K562 (cell line): ENCODE measurements at regions not wholly inside any gene's neighbourhood (a gene's known extent, or its start where the extent isn't known, plus 50 kb on each side); places are given as distances from the start of the nearest gene placed in this dataset.

Experiments
- ATAC-seq: fragments of 200-7000 bp; cut with Tn5 transposase; 3 replicates; pipeline ENCODE4 v1.9.1; 2020; ENCODE audit warnings: moderate library complexity
- BruUV-seq: library from RNA; stranded (reverse); fragments of 400-500 nt; replicated peaks from 2 replicates; lab custom pipeline; 2021; lab: Mats Ljungman, UMichigan
- CTCF ChIA-PET: fragments of 300-600 bp; formaldehyde crosslinking; extraction: SDS; loops from one replicate; lab custom pipeline; 2021; ENCODE audit warnings: low intra/inter-chr PET ratio; lab: Yijun Ruan, JAX
- POLR2A ChIA-PET: fragments of 300-600, 350-650 bp; sonication (Branson Sonifier 250); formaldehyde crosslinking; extraction: SDS; loops from one replicate; lab custom pipeline; 2021; ENCODE audit warnings: antibody characterized with exemption, inconsistent platforms; lab: Yijun Ruan, JAX
- DNase-seq, 4 experiments: peaks; one replicate each; pipeline versions ENCODE4 v3.0.0 to v3.0.0-alpha.2; 2011 to 2018; ENCODE audit warnings: low spot score in 3 of 4, mixed read lengths in 3 of 4; ENCODE audit errors: extremely low read depth in 1 of 4
- FAIRE-seq: peaks from 2 replicates; lab custom pipeline; 2011; peaks lifted over from hg19 to GRCh38; lab: Jason Lieb, UNC
- H2AFZ ChIP-seq: 2 replicates; pipeline ENCODE4 v1.6.0; 2011; ENCODE audit warnings: low read depth, low read length, control low read depth, inconsistent platforms
- H3K27ac ChIP-seq: fragments of 200-600 bp; 3 replicates; pipeline ENCODE4 v1.8.0; 2011; ENCODE audit warnings: low read depth, mild to moderate bottlenecking, control low read depth, inconsistent platforms, low read length, moderate library complexity, mixed read lengths; ENCODE audit errors: extremely low read depth
- H3K27me3 ChIP-seq, 2 experiments: fragments of 300-600 bp in 1 of 2; 2 replicates in 1 of 2; 3 replicates in 1 of 2; pipeline versions ENCODE4 v1.6.0 to v1.8.0; 2011; ENCODE audit warnings: inconsistent platforms in 2 of 2, low read length in 2 of 2, mild to moderate bottlenecking in 1 of 2, mixed read lengths in 1 of 2, moderate library complexity in 1 of 2; ENCODE audit not compliant: control insufficient read depth in 2 of 2, insufficient read depth in 2 of 2
- H3K36me3 ChIP-seq: fragments of 300-600 bp; 3 replicates; pipeline ENCODE4 v1.8.0; 2011; ENCODE audit warnings: mild to moderate bottlenecking, low read length, inconsistent platforms; ENCODE audit not compliant: control insufficient read depth, insufficient read depth
- H3K4me1 ChIP-seq, 2 experiments: fragments of 200-600 bp in 1 of 2; replicated peaks in 1 of 2; 2 replicates in 1 of 2; 3 replicates in 1 of 2; pipeline versions ENCODE4 v1.5.1 to v1.8.0; 2011; ENCODE audit warnings: inconsistent platforms in 2 of 2, low read length in 2 of 2, mild to moderate bottlenecking in 1 of 2, mixed read lengths in 1 of 2, moderate library complexity in 1 of 2; ENCODE audit not compliant: control insufficient read depth in 2 of 2, insufficient read depth in 2 of 2
- H3K4me2 ChIP-seq: 2 replicates; pipeline ENCODE4 v1.6.1; 2011; ENCODE audit warnings: low read length, control low read depth, inconsistent platforms, mixed read lengths; ENCODE audit not compliant: insufficient read depth
- H3K4me3 ChIP-seq: fragments of 200-600 bp; sonication (generic), shearing (Covaris generic); 2 replicates; pipeline ENCODE4 v1.5.1; 2016; ENCODE audit warnings: control low read depth, inconsistent platforms
- H3K79me2 ChIP-seq: fragments of 200-600 bp; 3 replicates; pipeline ENCODE4 v1.8.0; 2011; ENCODE audit warnings: low read length, inconsistent platforms; ENCODE audit not compliant: control insufficient read depth, insufficient read depth
- H3K9ac ChIP-seq, 2 experiments: 2 replicates each; pipeline versions ENCODE4 v1.6.0 to v1.6.1; 2011; ENCODE audit warnings: low read depth in 2 of 2, low read length in 2 of 2, control low read depth in 1 of 2, inconsistent platforms in 1 of 2, mild to moderate bottlenecking in 1 of 2, mixed read lengths in 1 of 2; ENCODE audit not compliant: insufficient read depth in 1 of 2
- H3K9me1 ChIP-seq: one replicate; pipeline ENCODE4 v1.6.0; 2011; ENCODE audit warnings: inconsistent platforms, mild to moderate bottlenecking, low read length, moderate library complexity; ENCODE audit not compliant: control insufficient read depth, insufficient read depth
- H3K9me3 ChIP-seq: replicated peaks from 2 replicates; pipeline ENCODE4 v1.5.1; 2011; ENCODE audit warnings: low read depth, low read length, inconsistent platforms; ENCODE audit not compliant: control insufficient read depth, insufficient read depth
- H4K20me1 ChIP-seq: replicated peaks from 2 replicates; pipeline ENCODE4 v1.6.1; 2011; ENCODE audit warnings: low read length, inconsistent platforms, mixed read lengths; ENCODE audit not compliant: control insufficient read depth, insufficient read depth
- CBX3 ChIP-seq, 2 experiments: IDR thresholded peaks; 1 replicate in 1 of 2; 2 replicates in 1 of 2; pipeline ENCODE4 v1.6.1; 2012; ENCODE audit warnings: inconsistent platforms in 2 of 2, low read length in 2 of 2, borderline replicate concordance in 1 of 2, control low read depth in 1 of 2
- CC2D1A ChIP-seq: fragments of 450-650 bp; IDR thresholded peaks from 2 replicates; pipeline ENCODE4 v1.6.1; 2017; ENCODE audit warnings: mild to moderate bottlenecking
- EHMT2 ChIP-seq: fragments of 450-650 bp; IDR thresholded peaks from 2 replicates; pipeline ENCODE4 v1.6.1; 2018; ENCODE audit warnings: antibody characterized with exemption
- ETS2 ChIP-seq: IDR thresholded peaks from 2 replicates; pipeline ENCODE4 v1.6.1; 2016; ENCODE audit warnings: borderline replicate concordance, missing genetic modification characterization, mild to moderate bottlenecking, moderate library complexity, missing compliant biosample characterization; ENCODE audit not compliant: poor library complexity, severe bottlenecking
- MCM5 ChIP-seq: fragments of 450-650 bp; IDR thresholded peaks from 2 replicates; pipeline ENCODE4 v1.6.1; 2016; ENCODE audit warnings: low read depth
- SREBF1 ChIP-seq: fragments of 150-350 bp; IDR thresholded peaks from 2 replicates; pipeline ENCODE4 v1.6.1; 2014; ENCODE audit warnings: antibody characterized with exemption, low read depth, low read length, borderline replicate concordance
- ZNF347 ChIP-seq: fragments of 450-650 bp; formaldehyde crosslinking; IDR thresholded peaks from 2 replicates; pipeline ENCODE4 v1.4.0; 2020; ENCODE audit warnings: low read depth, mild to moderate bottlenecking, moderate library complexity
- ZNF354B ChIP-seq: fragments of 250-450 bp; sonication (Bioruptor Pico); IDR thresholded peaks from 2 replicates; pipeline ENCODE4 v1.4.0; 2020
- ZNF77 ChIP-seq: fragments of 250-450 bp; sonication (Bioruptor Pico); IDR thresholded peaks from 2 replicates; pipeline ENCODE4 v1.5.0; 2020
- WGBS: fragments of 100-300 bp; shearing (Covaris generic); methylation state at CpG from one replicate; pipeline ENCODE4 v1.1.6; 2016; ENCODE audit warnings: low coverage, mixed read lengths; ENCODE audit not compliant: insufficient coverage; ENCODE audit errors: missing lambda C conversion rate; 5-methylcytosine and 5-hydroxymethylcytosine counted together
- in situ Hi-C: fragments of 300-500 bp; cut with MboI; formaldehyde crosslinking; loops from 4 replicates; pipeline ENCODE4 v1.15.0; 2018; ENCODE audit warnings: inconsistent platforms, mixed read lengths
- intact Hi-C: fragments of 100-400 bp; cut with micrococcal nuclease; formaldehyde crosslinking; loops from 2 replicates; pipeline ENCODE4 v1.14.2; 2022

GRCh38 chr1:244280201-244280600 is 171.5 kb downstream of the ADSS2 start:
- Histone ChIP-seq H3K27ac (no peak overlapping the region), H3K9ac (no peak overlapping the region), H3K4me2 (no peak overlapping the region), H4K20me1 (no peaks in the 10 kb centered on the region), H3K9me3 (no peaks in the 10 kb centered on the region), H3K4me1 (peaks cover 0 to 4% of the 10 kb centered on the region in 2 experiments; a peak in 2 of 5 replicates), H2AFZ (no peak overlapping the region; the same call in 1 of the 2 replicates), H3K79me2 (no peaks in the 10 kb centered on the region), H3K4me3 (no peak overlapping the region), H3K27me3 (peaks cover 20 to 34% of the 10 kb centered on the region in 2 experiments; a peak in 4 of 5 replicates), H3K9me1 (no peaks in the 10 kb centered on the region), H3K36me3 (no peaks in the 10 kb centered on the region)
- no TSS peak for BruUV-seq
- POLR2A ChIA-PET: interaction anchor here (0.5 kb wide), 1 partner anchor 228 kb away, joined by 3 read pairs; no protein-coding TSS in a partner anchor
- DNase-seq: no peak
- intact Hi-C loops: no loop called here
- CTCF ChIA-PET: no interaction called here
- in situ Hi-C loops: no loop called here
- FAIRE-seq: no peak
- no peak for ATAC-seq
- under 1% methylated on average over 7 of the region's 7 CpGs for WGBS
- TF ChIP-seq MCM5 (no peak), ZNF347 (no peak), ZNF77 (CRISPR knock-in tag) (no peak)

- Histone ChIP-seq H3K4me2 (no peak overlapping the region), H4K20me1 (no peaks in the 10 kb centered on the region), H3K4me1 (peaks cover 0 to 4% of the 10 kb centered on the region in 2 experiments; a peak in 2 of 5 replicates), H3K27ac (no peak overlapping the region), H3K27me3 (peaks cover 24 to 39% of the 10 kb centered on the region in 2 experiments; a peak in 4 of 5 replicates), H3K9me1 (no peaks in the 10 kb centered on the region), H3K79me2 (no peaks in the 10 kb centered on the region), H2AFZ (no peak overlapping the region), H3K9me3 (no peaks in the 10 kb centered on the region), H3K9ac (no peak overlapping the region), H3K4me3 (no peak overlapping the region), H3K36me3 (no peaks in the 10 kb centered on the region)
- no peak for ATAC-seq
- intact Hi-C loops (no loop called here), in situ Hi-C loops (no loop called here)
- 0% methylated on average over 1 of the region's 1 CpG for WGBS
- POLR2A ChIA-PET: interaction anchor here (0.5 kb wide), 1 partner anchor 229 kb away, joined by 3 read pairs; no protein-coding TSS in a partner anchor
- no peak for DNase-seq
- TF ChIP-seq ETS2 (tag) (no peak), ZNF354B (CRISPR knock-in tag) (no peak), CBX3 (IDR thresholded peaks at IDR 0.05; ENCODE audit: borderline replicate concordance in 1 of 2, low read length in 2 of 2) (no peak), EHMT2 (no peak), CC2D1A (no peak), SREBF1 (no peak)
- CTCF ChIA-PET: no interaction called here
- FAIRE-seq: no peak
- BruUV-seq: no TSS peak
These were observed 170.8 kb downstream of the ADSS2 start for GRCh38 chr1:244280859-244281258.
